ENCODE measurements at regions not wholly inside any gene's neighbourhood (a gene's known extent, or its start where the extent isn't known, plus 50 kb on each side); places are given as distances from the start of the nearest gene placed in this dataset.
A peak's percentile ranks its signal among the peaks of the same experiment; 100 is the strongest.

- Histone ChIP-seq H3K9ac (ENCODE audit: low read length) (no peak overlapping the region), H3K36me3 (ENCODE audit: insufficient read depth, low read length) (no peaks in the 10 kb centered on the region), H3K79me2 (ENCODE audit: insufficient read depth, low read length) (no peaks in the 10 kb centered on the region), H4K20me1 (ENCODE audit: insufficient read depth, low read length) (no peaks in the 10 kb centered on the region), H3K4me2 (ENCODE audit: low read length) (no peak overlapping the region), H3K27ac (ENCODE audit: low read depth, low read length) (no peak overlapping the region), H3K9me3 (ENCODE audit: insufficient read depth, low read depth, low read length) (no peaks in the 10 kb centered on the region), H3K27me3 (ENCODE audit: insufficient read depth, low read length) (no peaks in the 10 kb centered on the region), H2AFZ (ENCODE audit: low read depth, low read length) (no peak overlapping the region), H3K4me3 (ENCODE audit: insufficient read depth, low read depth, low read length) (no peak overlapping the region), H3K4me1 (ENCODE audit: insufficient read depth, low read length) (no peaks in the 10 kb centered on the region)
- peaks cover 24% of the 10 kb centered on the region for H3K27me3 Mint-ChIP-seq (ENCODE audit: low read depth, unreplicated experiment)
- FAIRE-seq (no peak), DNase-seq (ENCODE audit: low read depth) (no peak)
- peak overlapping the region; percentile 18 for H3K27ac Mint-ChIP-seq (ENCODE audit: unreplicated experiment)
- peaks cover 10% of the 10 kb centered on the region for H3K9me3 Mint-ChIP-seq (ENCODE audit: unreplicated experiment)
- H3K4me3 Mint-ChIP-seq (ENCODE audit: unreplicated experiment) = no peak overlapping the region
- H3K36me3 Mint-ChIP-seq (ENCODE audit: low read depth, unreplicated experiment) = no peaks in the 10 kb centered on the region
- H3K4me1 Mint-ChIP-seq (ENCODE audit: low read depth, unreplicated experiment) = no peaks in the 10 kb centered on the region
- TF ChIP-seq EZH2 (IDR thresholded peaks at IDR 0.05; ENCODE audit: insufficient read depth, low read length) = no peak
- no peak for TF ChIP-seq CTCF (IDR thresholded peaks at IDR 0.05; ENCODE audit: insufficient read depth, low read depth, low read length)
Measured at GRCh38 chr18:21934766-21935015, 194.1 kb downstream of the MIB1 start.

GRCh38 chr18:21943456-21943855 lies 202.9 kb downstream of the MIB1 start:
- H3K36me3 Mint-ChIP-seq (ENCODE audit: low read depth, unreplicated experiment) = no peaks in the 10 kb centered on the region
- Histone ChIP-seq H3K4me2 (ENCODE audit: low read length) (no peak overlapping the region), H4K20me1 (ENCODE audit: insufficient read depth, low read length) (no peaks in the 10 kb centered on the region), H3K9ac (ENCODE audit: low read length) (no peak overlapping the region), H3K4me3 (ENCODE audit: insufficient read depth, low read depth, low read length) (no peak overlapping the region), H3K36me3 (ENCODE audit: insufficient read depth, low read length) (no peaks in the 10 kb centered on the region), H3K4me1 (ENCODE audit: insufficient read depth, low read length) (peaks cover 4% of the 10 kb centered on the region), H3K9me3 (ENCODE audit: insufficient read depth, low read depth, low read length) (no peaks in the 10 kb centered on the region), H3K27me3 (ENCODE audit: insufficient read depth, low read length) (peaks cover 3% of the 10 kb centered on the region), H2AFZ (ENCODE audit: low read depth, low read length) (no peak overlapping the region), H3K79me2 (ENCODE audit: insufficient read depth, low read length) (no peaks in the 10 kb centered on the region), H3K27ac (ENCODE audit: low read depth, low read length) (no peak overlapping the region)
- peaks cover 2% of the 10 kb centered on the region for H3K9me3 Mint-ChIP-seq (ENCODE audit: unreplicated experiment)
- H3K27me3 Mint-ChIP-seq (ENCODE audit: low read depth, unreplicated experiment) = peaks cover 15% of the 10 kb centered on the region
- DNase-seq (ENCODE audit: low read depth) (no peak), FAIRE-seq (no peak)
- peaks cover 1% of the 10 kb centered on the region for H3K4me1 Mint-ChIP-seq (ENCODE audit: low read depth, unreplicated experiment)
- no peak overlapping the region for H3K27ac Mint-ChIP-seq (ENCODE audit: unreplicated experiment)
- no peak for TF ChIP-seq CTCF (IDR thresholded peaks at IDR 0.05; ENCODE audit: insufficient read depth, low read depth, low read length)
- no peak for TF ChIP-seq EZH2 (IDR thresholded peaks at IDR 0.05; ENCODE audit: insufficient read depth, low read length)
- H3K4me3 Mint-ChIP-seq (ENCODE audit: unreplicated experiment) = no peak overlapping the region

GRCh38 chr18:21949326-21950015 lies 208.9 kb downstream of the MIB1 start:
- Mint-ChIP-seq H3K4me3 (ENCODE audit: unreplicated experiment) (no peak overlapping the region), H3K4me1 (ENCODE audit: low read depth, unreplicated experiment) (no peaks in the 10 kb centered on the region), H3K9me3 (ENCODE audit: unreplicated experiment) (peaks cover 6% of the 10 kb centered on the region), H3K36me3 (ENCODE audit: low read depth, unreplicated experiment) (no peaks in the 10 kb centered on the region), H3K27ac (ENCODE audit: unreplicated experiment) (no peak overlapping the region), H3K27me3 (ENCODE audit: low read depth, unreplicated experiment) (peaks cover 13% of the 10 kb centered on the region)
- Histone ChIP-seq H3K36me3 (ENCODE audit: insufficient read depth, low read length) (no peaks in the 10 kb centered on the region), H3K9me3 (ENCODE audit: insufficient read depth, low read depth, low read length) (no peaks in the 10 kb centered on the region), H3K27ac (ENCODE audit: low read depth, low read length) (no peak overlapping the region), H3K79me2 (ENCODE audit: insufficient read depth, low read length) (no peaks in the 10 kb centered on the region), H3K4me2 (ENCODE audit: low read length) (no peak overlapping the region), H4K20me1 (ENCODE audit: insufficient read depth, low read length) (no peaks in the 10 kb centered on the region), H3K4me1 (ENCODE audit: insufficient read depth, low read length) (no peaks in the 10 kb centered on the region), H3K9ac (ENCODE audit: low read length) (no peak overlapping the region), H3K4me3 (ENCODE audit: insufficient read depth, low read depth, low read length) (no peak overlapping the region), H3K27me3 (ENCODE audit: insufficient read depth, low read length) (peaks cover 3% of the 10 kb centered on the region), H2AFZ (ENCODE audit: low read depth, low read length) (no peak overlapping the region)
- FAIRE-seq = no peak
- TF ChIP-seq EZH2 (IDR thresholded peaks at IDR 0.05; ENCODE audit: insufficient read depth, low read length) = no peak
- TF ChIP-seq CTCF (IDR thresholded peaks at IDR 0.05; ENCODE audit: insufficient read depth, low read depth, low read length) = no peak
- DNase-seq (ENCODE audit: low read depth) = no peak

Data from astrocyte (in vitro differentiated cells and primary cell).